ENCODE measurements at regions not wholly inside any gene's neighbourhood (a gene's known extent, or its start where the extent isn't known, plus 50 kb on each side); places are given as distances from the start of the nearest gene placed in this dataset.

- Histone ChIP-seq H3K23ac (ENCODE audit: insufficient read length) (no peak overlapping the region), H2AK5ac (ENCODE audit: low read depth, low read length) (no peak overlapping the region), H3K9me3 (ENCODE audit: insufficient read depth in 2 of 2, low read depth in 1 of 2, low read length in 1 of 2) (no peaks in the 10 kb centered on the region), H3K4me2 (ENCODE audit: insufficient read depth in 1 of 2, low read depth in 2 of 2, low read length in 2 of 2) (no peak overlapping the region), H3K4me3 (ENCODE audit: extremely low read depth in 1 of 4, insufficient read depth in 2 of 4, low read depth in 3 of 4, low read length in 4 of 4) (no peak overlapping the region), H3K27ac (ENCODE audit: low read depth, low read length) (no peak overlapping the region), H4K20me1 (replicated peaks in 1 of 2; ENCODE audit: control insufficient read depth in 1 of 2, insufficient read depth in 2 of 2, low read length in 2 of 2) (no peaks in the 10 kb centered on the region), H3K23me2 (ENCODE audit: low read depth, low read length) (no peaks in the 10 kb centered on the region; the same call in 1 of the 2 replicates), H2BK15ac (ENCODE audit: low read length) (no peak overlapping the region), H2BK12ac (ENCODE audit: low read depth, low read length) (no peak overlapping the region), H3K14ac (ENCODE audit: insufficient read length) (no peak overlapping the region), H3K27me3 (replicated peaks in 1 of 4; ENCODE audit: control insufficient read depth in 3 of 4, extremely low read depth in 1 of 4, insufficient read depth in 3 of 4, low read length in 3 of 4) (peaks cover 0 to 9% (median 3%) of the 10 kb centered on the region in 4 experiments; a peak in 4 of 7 replicates), H2BK5ac (ENCODE audit: low read depth, low read length) (no peak overlapping the region), H3K79me2 (ENCODE audit: control insufficient read depth in 1 of 2, insufficient read depth in 2 of 2, low read length in 2 of 2) (no peaks in the 10 kb centered on the region), H3K79me1 (ENCODE audit: low read depth, low read length) (no peaks in the 10 kb centered on the region), H3K4me1 (replicated peaks in 1 of 4; ENCODE audit: control insufficient read depth in 3 of 4, insufficient read depth in 4 of 4, low read length in 3 of 4) (peaks cover 0 to 3% (median 2%) of the 10 kb centered on the region in 4 experiments; a peak in 4 of 7 replicates), H4K5ac (ENCODE audit: insufficient read length, low read depth, low read length) (no peak overlapping the region), H3K36me3 (ENCODE audit: control insufficient read depth in 2 of 4, insufficient read depth in 4 of 4, low read length in 3 of 4) (no peaks in the 10 kb centered on the region), H4K8ac (ENCODE audit: extremely low read depth, insufficient read depth, low read length) (no peak overlapping the region), H2BK120ac (replicated peaks; ENCODE audit: low read depth, low read length) (no peak overlapping the region), H3K56ac (replicated peaks; ENCODE audit: insufficient read length, low read depth, low read length) (no peak overlapping the region), H2AFZ (ENCODE audit: low read length) (no peak overlapping the region), H3K18ac (ENCODE audit: extremely low read depth, low read length) (no peak overlapping the region), H3K4ac (replicated peaks; ENCODE audit: insufficient read length, low read depth, low read length) (no peak overlapping the region), H2BK20ac (ENCODE audit: low read length) (no peak overlapping the region), H4K91ac (replicated peaks; ENCODE audit: insufficient read length, low read length) (no peak overlapping the region), H3K9ac (replicated peaks in 1 of 4; ENCODE audit: extremely low read depth in 1 of 4, low read depth in 3 of 4, low read length in 3 of 4) (no peak overlapping the region)
- DNase-seq (ENCODE audit: low read depth in 1 of 2, low spot score in 2 of 2) (peak; percentile 43 to 57), FAIRE-seq (peak; percentile 93)
- 0% methylated on average over 3 of the region's 3 CpGs; no CpG with 5 or more reads in 1 of the 2 experiments for WGBS, 2 experiments (ENCODE audit: extremely low coverage in 1 of 2, insufficient coverage in 1 of 2, insufficient read length in 1 of 2, insufficient replicate concordance in 2 of 2, low coverage in 1 of 2, low lambda C conversion rate in 2 of 2, missing lambda C conversion rate in 1 of 2)
- CTCF ChIA-PET (ENCODE audit: partially characterized antibody) = interaction anchor here (0.8 to 2.1 kb wide), 9 partner anchors 9 to 159 kb away, joined by 3 to 19 read pairs (median 4); no protein-coding TSS in a partner anchor
- TF ChIP-seq TCF12 (IDR thresholded peaks at IDR 0.05; ENCODE audit: low read depth, low read length) = peak; percentile 78; the same call in 1 of the 2 replicates
- TF ChIP-seq YY1 (IDR thresholded peaks at IDR 0.05; ENCODE audit: low read depth, low read length) = peak; percentile 65; the same call in 1 of the 2 replicates
- peak; percentile 62 to 77 (median 72) for TF ChIP-seq CTCF (IDR thresholded peaks at IDR 0.05; ENCODE audit: control extremely low read depth in 1 of 3, insufficient read depth in 1 of 3, low read depth in 1 of 3, low read length in 3 of 3)
- no peak for TF ChIP-seq SIN3A (conservative IDR thresholded peaks at IDR 0.05 in 1 of 2, IDR thresholded peaks at IDR 0.05 in 1 of 2; ENCODE audit: low read depth in 1 of 2, low read length in 2 of 2)
- TF ChIP-seq RAD21 (IDR thresholded peaks at IDR 0.05 in 1 of 2, conservative IDR thresholded peaks at IDR 0.05 in 1 of 2; ENCODE audit: low read depth in 2 of 2, low read length in 2 of 2) = peak; percentile 78 to 82
- POLR2A ChIA-PET (ENCODE audit: partially characterized antibody) = no interaction called here
These were observed 941.1 kb upstream of the FANCL start for GRCh38 chr2:59182249-59182648.
